GM23338 (cell line): ENCODE measurements at regions not wholly inside any gene's neighbourhood (a gene's known extent, or its start where the extent isn't known, plus 50 kb on each side); places are given as distances from the start of the nearest gene placed in this dataset.

Source experiments
- ATAC-seq: fragments of 200-7000 bp; cut with Tn5 transposase; 3 replicates; pipeline ENCODE4 v1.9.1; 2020
- DNase-seq: peaks from one replicate; pipeline ENCODE4 v3.0.0-alpha.2; 2015; ENCODE audit warnings: low spot score
- H2AFZ ChIP-seq: fragments of 200-600 bp; sonication (generic); 2 replicates; pipeline ENCODE4 v1.8.0; 2016; ENCODE audit warnings: antibody characterized with exemption, mild to moderate bottlenecking, moderate library complexity
- H3F3A ChIP-seq: fragments of 200-600 bp; sonication (generic); replicated peaks from 2 replicates; pipeline ENCODE4 v1.8.0; 2017; ENCODE audit warnings: antibody characterized with exemption, mixed run types, low read depth
- H3K27ac ChIP-seq: fragments of 200-600 bp; sonication (generic); 2 replicates; pipeline ENCODE4 v1.6.1; 2016; ENCODE audit warnings: low read depth
- H3K27me3 ChIP-seq: fragments of 200-600 bp; sonication (generic); 2 replicates; pipeline ENCODE4 v1.8.0; 2016; ENCODE audit warnings: mild to moderate bottlenecking, mixed run types, moderate library complexity; ENCODE audit not compliant: insufficient read depth
- H3K36me3 ChIP-seq: fragments of 200-600 bp; sonication (generic); 2 replicates; pipeline ENCODE4 v1.8.0; 2016; ENCODE audit warnings: mild to moderate bottlenecking; ENCODE audit not compliant: insufficient read depth
- H3K4me1 ChIP-seq: fragments of 200-600 bp; sonication (generic); 2 replicates; pipeline ENCODE4 v1.8.0; 2016; ENCODE audit warnings: mild to moderate bottlenecking, moderate library complexity; ENCODE audit not compliant: insufficient read depth
- H3K4me2 ChIP-seq: fragments of 200-600 bp; sonication (generic); 2 replicates; pipeline ENCODE4 v1.7.1; 2017; ENCODE audit warnings: mixed run types
- H3K4me3 ChIP-seq: fragments of 200-600 bp; sonication (generic); 2 replicates; pipeline ENCODE4 v1.6.1; 2016; ENCODE audit warnings: mixed run types
- H3K79me2 ChIP-seq: fragments of 200-600 bp; sonication (generic); replicated peaks from 2 replicates; pipeline ENCODE4 v1.8.0; 2017; ENCODE audit warnings: mild to moderate bottlenecking; ENCODE audit not compliant: insufficient read depth
- H3K9me2 ChIP-seq: fragments of 200-600 bp; sonication (generic); 2 replicates; pipeline ENCODE4 v1.8.0; 2017; ENCODE audit not compliant: insufficient read depth
- H4K20me1 ChIP-seq: fragments of 200-600 bp; sonication (generic); replicated peaks from 2 replicates; pipeline ENCODE4 v1.8.0; 2017; ENCODE audit warnings: mild to moderate bottlenecking; ENCODE audit not compliant: insufficient read depth
- H3K27ac Mint-ChIP-seq: 2 replicates; pipeline ENCODE4 v1.8.0; 2020; ENCODE audit warnings: inconsistent platforms, mild to moderate bottlenecking, moderate library complexity, mixed read lengths
- H3K27me3 Mint-ChIP-seq: 3 replicates; pipeline ENCODE4 v1.8.0; 2022; ENCODE audit warnings: low read depth, mild to moderate bottlenecking, moderate library complexity, mixed read lengths, inconsistent platforms; ENCODE audit not compliant: insufficient read depth, poor library complexity
- H3K36me3 Mint-ChIP-seq: 3 replicates; pipeline ENCODE4 v1.8.0; 2021; ENCODE audit warnings: low read depth, mild to moderate bottlenecking, inconsistent platforms, moderate library complexity, mixed read lengths
- H3K4me1 Mint-ChIP-seq: 3 replicates; pipeline ENCODE4 v1.8.0; 2020; ENCODE audit warnings: mild to moderate bottlenecking, inconsistent platforms, mixed read lengths
- H3K4me3 Mint-ChIP-seq: 3 replicates; pipeline ENCODE4 v1.8.0; 2021; ENCODE audit warnings: moderate library complexity, mild to moderate bottlenecking, inconsistent platforms, mixed read lengths
- H3K9me3 Mint-ChIP-seq: 3 replicates; pipeline ENCODE4 v1.8.0; 2020; ENCODE audit warnings: moderate library complexity, mild to moderate bottlenecking, inconsistent platforms, mixed read lengths
- CREB1 ChIP-seq: fragments of 250-450 bp; sonication (Bioruptor Pico); IDR thresholded peaks from 2 replicates; pipeline ENCODE4 v1.5.0; 2020; ENCODE audit warnings: low read depth, mild to moderate bottlenecking, moderate library complexity
- EZH2 ChIP-seq: fragments of 200-600 bp; sonication (generic); IDR thresholded peaks from one replicate; pipeline ENCODE4 v1.8.0; 2017; ENCODE audit warnings: antibody characterized with exemption, mild to moderate bottlenecking, low read depth; ENCODE audit not compliant: unreplicated experiment
- EZH2phosphoT487 ChIP-seq: fragments of 200-600 bp; sonication (generic); IDR thresholded peaks from one replicate; pipeline ENCODE4 v1.8.1; 2018; ENCODE audit warnings: antibody characterized with exemption; ENCODE audit not compliant: unreplicated experiment
- JUNB ChIP-seq: IDR thresholded peaks from one replicate; pipeline ENCODE4 v1.6.1; 2016; ENCODE audit warnings: antibody characterized with exemption; ENCODE audit not compliant: unreplicated experiment
- NANOG ChIP-seq: IDR thresholded peaks from 2 replicates; pipeline ENCODE4 v1.6.1; 2016; ENCODE audit warnings: antibody characterized with exemption, borderline replicate concordance
- POLR2AphosphoS5 ChIP-seq: IDR thresholded peaks from 2 replicates; pipeline ENCODE4 v1.6.1; 2016; ENCODE audit warnings: antibody characterized with exemption, low read depth
- STAT1 ChIP-seq: IDR thresholded peaks from one replicate; pipeline ENCODE4 v1.6.1; 2016; ENCODE audit warnings: antibody characterized with exemption; ENCODE audit not compliant: unreplicated experiment
- ZNF114 ChIP-seq: fragments of 250-450 bp; sonication (Bioruptor Pico); IDR thresholded peaks from 2 replicates; pipeline ENCODE4 v1.5.0; 2020; ENCODE audit warnings: mild to moderate bottlenecking, moderate library complexity
- ZNF331 ChIP-seq: fragments of 250-450 bp; sonication (Bioruptor Pico); IDR thresholded peaks from 2 replicates; pipeline ENCODE4 v1.5.0; 2020; ENCODE audit warnings: low read depth, mild to moderate bottlenecking, moderate library complexity
- TF ChIP-seq, protein P1 (sequence below): IDR thresholded peaks from one replicate; pipeline ENCODE4 v1.6.1; 2018; ENCODE audit warnings: antibody characterized with exemption; ENCODE audit not compliant: unreplicated experiment
- TF ChIP-seq, protein P2 (sequence below), 2 experiments: fragments of 200-600 bp in 1 of 2; sonication (generic) in 1 of 2; conservative IDR thresholded peaks; 2 replicates each; pipeline versions ENCODE4 v1.5.1 to v1.6.1; 2016 to 2017; ENCODE audit warnings: antibody characterized with exemption in 2 of 2, low read depth in 2 of 2, mild to moderate bottlenecking in 2 of 2, moderate library complexity in 1 of 2
- TF ChIP-seq, protein P3 (sequence below): fragments of 250-450 bp; sonication (Bioruptor Pico); IDR thresholded peaks from 2 replicates; pipeline ENCODE4 v1.5.0; 2020; ENCODE audit warnings: mild to moderate bottlenecking, moderate library complexity
- TF ChIP-seq, protein P4 (sequence below): IDR thresholded peaks from 2 replicates; pipeline ENCODE4 v1.6.1; 2016; ENCODE audit warnings: antibody characterized with exemption

DNA sequence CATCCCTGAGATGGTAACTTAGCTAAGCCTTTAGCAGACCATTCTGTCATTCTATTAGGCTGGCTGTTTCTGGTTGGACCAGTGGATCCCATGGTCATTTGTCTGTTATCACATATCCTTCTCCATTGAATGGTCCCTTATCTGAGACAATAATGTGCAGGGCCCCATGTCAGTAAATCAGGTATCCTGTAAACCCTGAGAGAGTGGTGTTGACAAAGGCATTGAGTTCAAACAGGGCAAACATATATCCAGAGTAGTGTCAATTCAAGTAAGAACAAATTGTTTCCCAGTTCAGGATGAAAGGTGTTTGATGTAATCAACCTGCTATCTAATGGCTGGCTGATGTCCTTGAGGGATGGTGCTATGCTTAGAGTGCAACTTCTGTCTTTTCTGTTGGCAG, 126.2 kb downstream of the LINC00237 start:
- Histone ChIP-seq H3K4me3 (no peak overlapping the region), H2AFZ (no peak overlapping the region), H3K27ac (no peak overlapping the region), H3K4me2 (no peak overlapping the region), H4K20me1 (no peaks in the 10 kb centered on the region), H3F3A (no peaks in the 10 kb centered on the region), H3K27me3 (no peaks in the 10 kb centered on the region), H3K36me3 (no peaks in the 10 kb centered on the region; the same call in 1 of the 2 replicates), H3K9me2 (peaks cover 11% of the 10 kb centered on the region), H3K79me2 (no peaks in the 10 kb centered on the region), H3K4me1 (no peaks in the 10 kb centered on the region)
- TF ChIP-seq, protein P1, sequence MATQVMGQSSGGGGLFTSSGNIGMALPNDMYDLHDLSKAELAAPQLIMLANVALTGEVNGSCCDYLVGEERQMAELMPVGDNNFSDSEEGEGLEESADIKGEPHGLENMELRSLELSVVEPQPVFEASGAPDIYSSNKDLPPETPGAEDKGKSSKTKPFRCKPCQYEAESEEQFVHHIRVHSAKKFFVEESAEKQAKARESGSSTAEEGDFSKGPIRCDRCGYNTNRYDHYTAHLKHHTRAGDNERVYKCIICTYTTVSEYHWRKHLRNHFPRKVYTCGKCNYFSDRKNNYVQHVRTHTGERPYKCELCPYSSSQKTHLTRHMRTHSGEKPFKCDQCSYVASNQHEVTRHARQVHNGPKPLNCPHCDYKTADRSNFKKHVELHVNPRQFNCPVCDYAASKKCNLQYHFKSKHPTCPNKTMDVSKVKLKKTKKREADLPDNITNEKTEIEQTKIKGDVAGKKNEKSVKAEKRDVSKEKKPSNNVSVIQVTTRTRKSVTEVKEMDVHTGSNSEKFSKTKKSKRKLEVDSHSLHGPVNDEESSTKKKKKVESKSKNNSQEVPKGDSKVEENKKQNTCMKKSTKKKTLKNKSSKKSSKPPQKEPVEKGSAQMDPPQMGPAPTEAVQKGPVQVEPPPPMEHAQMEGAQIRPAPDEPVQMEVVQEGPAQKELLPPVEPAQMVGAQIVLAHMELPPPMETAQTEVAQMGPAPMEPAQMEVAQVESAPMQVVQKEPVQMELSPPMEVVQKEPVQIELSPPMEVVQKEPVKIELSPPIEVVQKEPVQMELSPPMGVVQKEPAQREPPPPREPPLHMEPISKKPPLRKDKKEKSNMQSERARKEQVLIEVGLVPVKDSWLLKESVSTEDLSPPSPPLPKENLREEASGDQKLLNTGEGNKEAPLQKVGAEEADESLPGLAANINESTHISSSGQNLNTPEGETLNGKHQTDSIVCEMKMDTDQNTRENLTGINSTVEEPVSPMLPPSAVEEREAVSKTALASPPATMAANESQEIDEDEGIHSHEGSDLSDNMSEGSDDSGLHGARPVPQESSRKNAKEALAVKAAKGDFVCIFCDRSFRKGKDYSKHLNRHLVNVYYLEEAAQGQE, result no peak
- TF ChIP-seq POLR2AphosphoS5, result no peak
- no peak for TF ChIP-seq ZNF331
- TF ChIP-seq ZNF114 (CRISPR knock-in tag), result no peak
- TF ChIP-seq NANOG, result no peak
- TF ChIP-seq EZH2, result no peak
- TF ChIP-seq, protein P2, sequence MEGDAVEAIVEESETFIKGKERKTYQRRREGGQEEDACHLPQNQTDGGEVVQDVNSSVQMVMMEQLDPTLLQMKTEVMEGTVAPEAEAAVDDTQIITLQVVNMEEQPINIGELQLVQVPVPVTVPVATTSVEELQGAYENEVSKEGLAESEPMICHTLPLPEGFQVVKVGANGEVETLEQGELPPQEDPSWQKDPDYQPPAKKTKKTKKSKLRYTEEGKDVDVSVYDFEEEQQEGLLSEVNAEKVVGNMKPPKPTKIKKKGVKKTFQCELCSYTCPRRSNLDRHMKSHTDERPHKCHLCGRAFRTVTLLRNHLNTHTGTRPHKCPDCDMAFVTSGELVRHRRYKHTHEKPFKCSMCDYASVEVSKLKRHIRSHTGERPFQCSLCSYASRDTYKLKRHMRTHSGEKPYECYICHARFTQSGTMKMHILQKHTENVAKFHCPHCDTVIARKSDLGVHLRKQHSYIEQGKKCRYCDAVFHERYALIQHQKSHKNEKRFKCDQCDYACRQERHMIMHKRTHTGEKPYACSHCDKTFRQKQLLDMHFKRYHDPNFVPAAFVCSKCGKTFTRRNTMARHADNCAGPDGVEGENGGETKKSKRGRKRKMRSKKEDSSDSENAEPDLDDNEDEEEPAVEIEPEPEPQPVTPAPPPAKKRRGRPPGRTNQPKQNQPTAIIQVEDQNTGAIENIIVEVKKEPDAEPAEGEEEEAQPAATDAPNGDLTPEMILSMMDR (conservative IDR thresholded peaks at IDR 0.05; ENCODE audit: low read depth in 2 of 2), result no peak
- no peak for TF ChIP-seq CREB1
- TF ChIP-seq STAT1, result no peak
- TF ChIP-seq, protein P3, sequence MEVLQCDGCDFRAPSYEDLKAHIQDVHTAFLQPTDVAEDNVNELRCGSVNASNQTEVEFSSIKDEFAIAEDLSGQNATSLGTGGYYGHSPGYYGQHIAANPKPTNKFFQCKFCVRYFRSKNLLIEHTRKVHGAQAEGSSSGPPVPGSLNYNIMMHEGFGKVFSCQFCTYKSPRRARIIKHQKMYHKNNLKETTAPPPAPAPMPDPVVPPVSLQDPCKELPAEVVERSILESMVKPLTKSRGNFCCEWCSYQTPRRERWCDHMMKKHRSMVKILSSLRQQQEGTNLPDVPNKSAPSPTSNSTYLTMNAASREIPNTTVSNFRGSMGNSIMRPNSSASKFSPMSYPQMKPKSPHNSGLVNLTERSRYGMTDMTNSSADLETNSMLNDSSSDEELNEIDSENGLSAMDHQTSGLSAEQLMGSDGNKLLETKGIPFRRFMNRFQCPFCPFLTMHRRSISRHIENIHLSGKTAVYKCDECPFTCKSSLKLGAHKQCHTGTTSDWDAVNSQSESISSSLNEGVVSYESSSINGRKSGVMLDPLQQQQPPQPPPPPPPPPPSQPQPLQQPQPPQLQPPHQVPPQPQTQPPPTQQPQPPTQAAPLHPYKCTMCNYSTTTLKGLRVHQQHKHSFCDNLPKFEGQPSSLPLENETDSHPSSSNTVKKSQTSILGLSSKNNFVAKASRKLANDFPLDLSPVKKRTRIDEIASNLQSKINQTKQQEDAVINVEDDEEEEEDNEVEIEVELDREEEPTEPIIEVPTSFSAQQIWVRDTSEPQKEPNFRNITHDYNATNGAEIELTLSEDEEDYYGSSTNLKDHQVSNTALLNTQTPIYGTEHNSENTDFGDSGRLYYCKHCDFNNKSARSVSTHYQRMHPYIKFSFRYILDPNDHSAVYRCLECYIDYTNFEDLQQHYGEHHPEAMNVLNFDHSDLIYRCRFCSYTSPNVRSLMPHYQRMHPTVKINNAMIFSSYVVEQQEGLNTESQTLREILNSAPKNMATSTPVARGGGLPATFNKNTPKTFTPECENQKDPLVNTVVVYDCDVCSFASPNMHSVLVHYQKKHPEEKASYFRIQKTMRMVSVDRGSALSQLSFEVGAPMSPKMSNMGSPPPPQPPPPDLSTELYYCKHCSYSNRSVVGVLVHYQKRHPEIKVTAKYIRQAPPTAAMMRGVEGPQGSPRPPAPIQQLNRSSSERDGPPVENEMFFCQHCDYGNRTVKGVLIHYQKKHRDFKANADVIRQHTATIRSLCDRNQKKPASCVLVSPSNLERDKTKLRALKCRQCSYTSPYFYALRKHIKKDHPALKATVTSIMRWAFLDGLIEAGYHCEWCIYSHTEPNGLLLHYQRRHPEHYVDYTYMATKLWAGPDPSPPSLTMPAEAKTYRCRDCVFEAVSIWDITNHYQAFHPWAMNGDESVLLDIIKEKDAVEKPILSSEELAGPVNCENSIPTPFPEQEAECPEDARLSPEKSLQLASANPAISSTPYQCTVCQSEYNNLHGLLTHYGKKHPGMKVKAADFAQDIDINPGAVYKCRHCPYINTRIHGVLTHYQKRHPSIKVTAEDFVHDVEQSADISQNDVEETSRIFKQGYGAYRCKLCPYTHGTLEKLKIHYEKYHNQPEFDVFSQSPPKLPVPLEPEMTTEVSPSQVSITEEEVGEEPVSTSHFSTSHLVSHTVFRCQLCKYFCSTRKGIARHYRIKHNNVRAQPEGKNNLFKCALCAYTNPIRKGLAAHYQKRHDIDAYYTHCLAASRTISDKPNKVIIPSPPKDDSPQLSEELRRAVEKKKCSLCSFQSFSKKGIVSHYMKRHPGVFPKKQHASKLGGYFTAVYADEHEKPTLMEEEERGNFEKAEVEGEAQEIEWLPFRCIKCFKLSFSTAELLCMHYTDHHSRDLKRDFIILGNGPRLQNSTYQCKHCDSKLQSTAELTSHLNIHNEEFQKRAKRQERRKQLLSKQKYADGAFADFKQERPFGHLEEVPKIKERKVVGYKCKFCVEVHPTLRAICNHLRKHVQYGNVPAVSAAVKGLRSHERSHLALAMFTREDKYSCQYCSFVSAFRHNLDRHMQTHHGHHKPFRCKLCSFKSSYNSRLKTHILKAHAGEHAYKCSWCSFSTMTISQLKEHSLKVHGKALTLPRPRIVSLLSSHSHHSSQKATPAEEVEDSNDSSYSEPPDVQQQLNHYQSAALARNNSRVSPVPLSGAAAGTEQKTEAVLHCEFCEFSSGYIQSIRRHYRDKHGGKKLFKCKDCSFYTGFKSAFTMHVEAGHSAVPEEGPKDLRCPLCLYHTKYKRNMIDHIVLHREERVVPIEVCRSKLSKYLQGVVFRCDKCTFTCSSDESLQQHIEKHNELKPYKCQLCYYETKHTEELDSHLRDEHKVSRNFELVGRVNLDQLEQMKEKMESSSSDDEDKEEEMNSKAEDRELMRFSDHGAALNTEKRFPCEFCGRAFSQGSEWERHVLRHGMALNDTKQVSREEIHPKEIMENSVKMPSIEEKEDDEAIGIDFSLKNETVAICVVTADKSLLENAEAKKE (CRISPR knock-in tag), result no peak
- no peak for TF ChIP-seq EZH2phosphoT487
- TF ChIP-seq, protein P4, sequence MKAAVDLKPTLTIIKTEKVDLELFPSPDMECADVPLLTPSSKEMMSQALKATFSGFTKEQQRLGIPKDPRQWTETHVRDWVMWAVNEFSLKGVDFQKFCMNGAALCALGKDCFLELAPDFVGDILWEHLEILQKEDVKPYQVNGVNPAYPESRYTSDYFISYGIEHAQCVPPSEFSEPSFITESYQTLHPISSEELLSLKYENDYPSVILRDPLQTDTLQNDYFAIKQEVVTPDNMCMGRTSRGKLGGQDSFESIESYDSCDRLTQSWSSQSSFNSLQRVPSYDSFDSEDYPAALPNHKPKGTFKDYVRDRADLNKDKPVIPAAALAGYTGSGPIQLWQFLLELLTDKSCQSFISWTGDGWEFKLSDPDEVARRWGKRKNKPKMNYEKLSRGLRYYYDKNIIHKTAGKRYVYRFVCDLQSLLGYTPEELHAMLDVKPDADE, result no peak
- TF ChIP-seq JUNB, result no peak
- no peak overlapping the region for H3K4me3 Mint-ChIP-seq
- H3K4me1 Mint-ChIP-seq, result no peaks in the 10 kb centered on the region
- DNase-seq (no peak), ATAC-seq (no peak)
- no peaks in the 10 kb centered on the region for H3K27me3 Mint-ChIP-seq
- no peaks in the 10 kb centered on the region for H3K36me3 Mint-ChIP-seq
- peaks cover 15% of the 10 kb centered on the region for H3K9me3 Mint-ChIP-seq
- H3K27ac Mint-ChIP-seq, result no peak overlapping the region
